SK-N-SH (cell line): ENCODE measurements at regions not wholly inside any gene's neighbourhood (a gene's known extent, or its start where the extent isn't known, plus 50 kb on each side); places are given as distances from the start of the nearest gene placed in this dataset.
A peak's percentile ranks its signal among the peaks of the same experiment; 100 is the strongest.

Experiments
- CTCF ChIA-PET: fragments of 300-600, 350-600 bp; formaldehyde crosslinking; extraction: SDS; loops from one replicate; lab custom pipeline; 2021; lab: Yijun Ruan, JAX
- POLR2A ChIA-PET: fragments of 350-600 bp; sonication (Branson Sonifier 250); formaldehyde crosslinking; extraction: SDS; loops from one replicate; lab custom pipeline; 2020; ENCODE audit warnings: antibody characterized with exemption, inconsistent platforms; lab: Yijun Ruan, JAX
- DNase-seq: peaks from one replicate; pipeline ENCODE4 v3.0.0; 2012
- H2AFZ ChIP-seq: fragments of 200-600 bp; sonication (generic); 2 replicates; pipeline ENCODE4 v1.8.1; 2016; ENCODE audit warnings: antibody characterized with exemption, mild to moderate bottlenecking, low read depth
- H3F3A ChIP-seq: fragments of 200-600 bp; sonication (generic); replicated peaks from 2 replicates; pipeline ENCODE3; 2016; ENCODE audit warnings: antibody characterized with exemption, mild to moderate bottlenecking; ENCODE audit not compliant: insufficient read depth
- H3K27ac ChIP-seq, 2 experiments: fragments of 200-500 bp in 1 of 2; fragments of 200-600 bp in 1 of 2; sonication (Bioruptor generic) in 1 of 2; sonication (generic), shearing (Covaris generic) in 1 of 2; 2 replicates each; pipeline versions ENCODE4 v1.5.1 to v1.6.1; 2014 to 2016; ENCODE audit warnings: low read depth in 2 of 2, inconsistent platforms in 1 of 2, low read length in 1 of 2, mild to moderate bottlenecking in 1 of 2, mixed read lengths in 1 of 2
- H3K27me3 ChIP-seq: fragments of 200-600 bp; sonication (generic), shearing (Covaris generic); 2 replicates; pipeline ENCODE4 v1.6.1; 2016; ENCODE audit warnings: mixed run types; ENCODE audit not compliant: insufficient read depth
- H3K36me3 ChIP-seq, 2 experiments: fragments of 200-500 bp in 1 of 2; fragments of 200-600 bp in 1 of 2; sonication (Bioruptor generic) in 1 of 2; sonication (generic) in 1 of 2; replicated peaks in 1 of 2; 2 replicates each; pipeline versions ENCODE3 to v1.5.1; 2014 to 2016; ENCODE audit warnings: low read length in 1 of 2, mild to moderate bottlenecking in 1 of 2; ENCODE audit not compliant: insufficient read depth in 2 of 2, control insufficient read depth in 1 of 2
- H3K4me1 ChIP-seq, 2 experiments: fragments of 200-500 bp in 1 of 2; fragments of 200-600 bp in 1 of 2; sonication (Bioruptor generic) in 1 of 2; sonication (generic), shearing (Covaris generic) in 1 of 2; 2 replicates each; pipeline versions ENCODE4 v1.5.1 to v1.6.1; 2014 to 2016; ENCODE audit warnings: low read depth in 1 of 2, low read length in 1 of 2, mixed run types in 1 of 2; ENCODE audit not compliant: insufficient read depth in 2 of 2, control insufficient read depth in 1 of 2
- H3K4me2 ChIP-seq: fragments of 200-600 bp; sonication (generic), shearing (Covaris generic); 2 replicates; pipeline ENCODE4 v1.6.1; 2017; ENCODE audit warnings: mixed run types
- H3K4me3 ChIP-seq, 2 experiments: fragments of 200-500 bp in 1 of 2; fragments of 200-600 bp in 1 of 2; sonication (Bioruptor generic) in 1 of 2; sonication (generic), shearing (Covaris generic) in 1 of 2; 2 replicates each; pipeline versions ENCODE4 v1.5.1 to v1.8.1; 2014 to 2016; ENCODE audit warnings: low read depth in 2 of 2, inconsistent platforms in 1 of 2, low read length in 1 of 2, mild to moderate bottlenecking in 1 of 2, mixed read lengths in 1 of 2, moderate library complexity in 1 of 2
- H3K79me2 ChIP-seq: fragments of 200-600 bp; sonication (generic); 2 replicates; pipeline ENCODE4 v1.8.1; 2017; ENCODE audit warnings: mild to moderate bottlenecking; ENCODE audit not compliant: insufficient read depth
- H3K9ac ChIP-seq: fragments of 200-600 bp; sonication (generic); 2 replicates; pipeline ENCODE4 v1.6.1; 2017; ENCODE audit warnings: mixed run types
- H3K9me2 ChIP-seq: fragments of 200-600 bp; sonication (generic); 2 replicates; pipeline ENCODE4 v1.6.1; 2017; ENCODE audit warnings: mixed run types
- H3K9me3 ChIP-seq: fragments of 200-600 bp; sonication (generic); 2 replicates; pipeline ENCODE4 v1.6.1; 2017; ENCODE audit warnings: mixed run types, mild to moderate bottlenecking, moderate library complexity
- H4K20me1 ChIP-seq: fragments of 200-600 bp; sonication (generic); 2 replicates; pipeline ENCODE4 v1.6.1; 2017; ENCODE audit warnings: mild to moderate bottlenecking, mixed run types; ENCODE audit not compliant: insufficient read depth
- CHD2 ChIP-seq: fragments of 150-350 bp; IDR thresholded peaks from 2 replicates; pipeline ENCODE4 v1.6.1; 2018; ENCODE audit warnings: low read length; ENCODE audit not compliant: partially characterized antibody
- EP300 ChIP-seq, 2 experiments: IDR thresholded peaks; 2 replicates each; pipeline versions ENCODE4 v1.4.0 to v1.6.1; 2012; ENCODE audit warnings: borderline replicate concordance in 1 of 2, low read depth in 1 of 2, low read length in 1 of 2
- FOSL2 ChIP-seq: IDR thresholded peaks from 2 replicates; pipeline ENCODE4 v1.4.0; 2012; ENCODE audit warnings: low read depth, mild to moderate bottlenecking, moderate library complexity, borderline replicate concordance
- GABPA ChIP-seq: IDR thresholded peaks from 2 replicates; pipeline ENCODE4 v1.4.0; 2012; ENCODE audit warnings: low read depth, mild to moderate bottlenecking
- GATA2 ChIP-seq: sonication (generic); formaldehyde crosslinking; IDR thresholded peaks from 2 replicates; pipeline ENCODE4 v1.5.0; 2020; ENCODE audit warnings: mild to moderate bottlenecking, missing genetic modification reagents
- JUND ChIP-seq: IDR thresholded peaks from 2 replicates; pipeline ENCODE4 v1.4.0; 2012
- MXI1 ChIP-seq: IDR thresholded peaks from 2 replicates; pipeline ENCODE4 v1.6.1; 2012; ENCODE audit warnings: mild to moderate bottlenecking, low read depth, low read length, improper control_type of control experiment
- NFIC ChIP-seq: IDR thresholded peaks from 2 replicates; pipeline ENCODE4 v1.4.0; 2012; ENCODE audit warnings: borderline replicate concordance
- NRF1 ChIP-seq: IDR thresholded peaks from 2 replicates; pipeline ENCODE4 v1.6.1; 2012; ENCODE audit warnings: low read depth, mild to moderate bottlenecking, low read length
- RCOR1 ChIP-seq: fragments of 150-350 bp; IDR thresholded peaks from 2 replicates; pipeline ENCODE4 v1.6.1; 2017; ENCODE audit warnings: antibody characterized with exemption, low read length
- RFX5 ChIP-seq: IDR thresholded peaks from 2 replicates; pipeline ENCODE4 v1.6.1; 2012; ENCODE audit warnings: mild to moderate bottlenecking, improper control_type of control experiment, low read length
- RXRA ChIP-seq: IDR thresholded peaks from 2 replicates; pipeline ENCODE4 v1.4.0; 2012; ENCODE audit warnings: low read depth, mild to moderate bottlenecking, borderline replicate concordance
- SMC3 ChIP-seq: IDR thresholded peaks from 2 replicates; pipeline ENCODE4 v1.6.1; 2012; ENCODE audit warnings: low read depth, low read length, improper control_type of control experiment
- TAF1 ChIP-seq: IDR thresholded peaks from 2 replicates; pipeline ENCODE4 v1.6.1; 2012; ENCODE audit warnings: low read depth, mild to moderate bottlenecking, low read length, moderate library complexity, borderline replicate concordance
- TCF12 ChIP-seq: IDR thresholded peaks from 2 replicates; pipeline ENCODE4 v1.4.0; 2012
- WGBS: methylation state at CpG from one replicate; pipeline ENCODE4 v1.1.6; 2017; ENCODE audit warnings: low lambda C conversion rate; 5-methylcytosine and 5-hydroxymethylcytosine counted together
- TF ChIP-seq, protein P1 (sequence below): IDR thresholded peaks from 2 replicates; pipeline ENCODE4 v1.4.0; 2012; ENCODE audit warnings: low read depth
- TF ChIP-seq, protein P2 (sequence below): fragments of 150-350 bp; IDR thresholded peaks from 2 replicates; pipeline ENCODE4 v1.6.1; 2016; ENCODE audit warnings: mild to moderate bottlenecking, low read depth, low read length
- TF ChIP-seq, protein P3 (sequence below): IDR thresholded peaks from 2 replicates; pipeline ENCODE4; 2012

DNA sequence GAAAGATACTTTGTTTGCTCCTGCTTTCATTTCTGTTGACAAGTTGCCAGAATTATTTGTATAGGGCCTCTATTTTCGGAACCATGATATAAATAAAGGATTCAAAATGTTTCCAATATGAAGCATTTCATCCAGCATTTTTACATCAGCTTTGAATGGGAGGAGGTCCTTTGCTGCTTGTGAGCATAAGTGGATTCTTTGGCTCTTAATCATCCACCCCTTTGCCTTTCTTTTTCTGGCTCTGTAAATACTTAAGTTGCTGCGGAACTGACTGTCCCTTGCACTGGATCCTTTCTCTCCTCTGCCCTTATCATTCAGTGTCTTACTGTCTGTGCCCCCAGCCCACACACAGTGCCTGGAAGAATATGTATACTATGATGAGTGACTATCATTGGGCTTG lies 357.3 kb upstream of the RGS6 start (continued):
- TF ChIP-seq RCOR1 = no peak
- TF ChIP-seq NFIC = 0 out of 2 replicates have a peak, but pooled peaks have one; percentile 35

DNA sequence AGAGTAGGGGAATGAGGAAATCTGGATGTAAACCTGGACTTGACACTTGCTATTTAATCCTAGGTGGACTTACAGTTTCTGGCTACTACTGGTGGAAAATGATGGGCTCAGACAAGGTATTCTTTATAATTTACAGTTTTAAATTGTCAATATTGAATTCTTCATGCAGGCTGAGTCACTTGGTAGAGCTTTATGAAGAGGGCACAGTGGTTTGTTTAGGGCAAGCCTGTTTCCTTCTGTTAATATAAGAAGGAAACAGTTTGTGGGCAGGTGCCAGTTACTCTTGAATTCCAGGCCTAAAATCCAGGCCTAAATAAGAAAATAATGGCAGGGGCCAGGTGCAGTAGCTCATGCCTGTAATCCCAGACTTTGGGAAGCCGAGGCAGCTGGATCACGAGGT lies 355.8 kb upstream of the RGS6 start:
- Histone ChIP-seq H3K4me3 (no peak overlapping the region), H4K20me1 (no peaks in the 10 kb centered on the region), H3K27me3 (no peaks in the 10 kb centered on the region), H3K9me2 (no peaks in the 10 kb centered on the region), H3K4me1 (peaks cover 22 to 31% of the 10 kb centered on the region in 2 experiments; a peak in 3 of 4 replicates), H3K9me3 (no peaks in the 10 kb centered on the region), H2AFZ (no peak overlapping the region), H3F3A (no peaks in the 10 kb centered on the region), H3K4me2 (no peak overlapping the region), H3K79me2 (peaks cover 14% of the 10 kb centered on the region; the same call in 1 of the 2 replicates), H3K36me3 (no peaks in the 10 kb centered on the region), H3K9ac (no peak overlapping the region), H3K27ac (peak overlapping the region in 1 of 2 experiments; percentile 71; a peak in 2 of 4 replicates)
- ChIA-PET CTCF (interaction anchor here (1.1 kb wide), 1 partner anchor 14 kb away, joined by 4 read pairs; no protein-coding TSS in a partner anchor), POLR2A (no interaction called here)
- WGBS = 96% methylated on average over 2 of the region's 2 CpGs
- DNase-seq = no peak
- TF ChIP-seq GABPA = no peak
- no peak for TF ChIP-seq TCF12
- TF ChIP-seq RXRA = no peak
- TF ChIP-seq, protein P1, sequence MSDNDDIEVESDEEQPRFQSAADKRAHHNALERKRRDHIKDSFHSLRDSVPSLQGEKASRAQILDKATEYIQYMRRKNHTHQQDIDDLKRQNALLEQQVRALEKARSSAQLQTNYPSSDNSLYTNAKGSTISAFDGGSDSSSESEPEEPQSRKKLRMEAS = no peak

DNA sequence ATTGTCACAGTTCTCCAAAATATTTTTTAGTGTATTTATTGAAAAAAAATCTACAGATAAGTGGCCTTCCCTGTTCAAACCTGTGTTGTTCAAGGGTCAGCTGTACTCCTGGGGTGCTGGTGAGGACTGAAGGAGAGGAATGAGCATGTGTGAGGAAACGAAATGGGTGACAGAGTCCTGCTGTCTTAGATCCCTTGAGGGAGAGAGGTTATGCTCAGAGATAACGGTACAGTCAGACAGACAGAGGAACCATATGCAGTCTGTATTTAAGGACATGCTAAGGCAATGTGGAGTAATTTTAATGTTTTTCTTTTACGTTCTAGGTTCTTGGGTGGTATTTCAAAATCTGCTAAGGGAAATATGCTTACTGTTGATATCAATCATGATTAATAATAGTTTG lies 352.9 kb upstream of the RGS6 start:
- WGBS = 79% methylated on average over 3 of the region's 3 CpGs
- no peak overlapping the region for H3K4me3 ChIP-seq
- TF ChIP-seq TCF12 (no peak), GATA2 (peak; percentile 22; the same call in 1 of the 2 replicates)
- TF ChIP-seq, all 33 proteins: peak for 1
- H3K27me3 ChIP-seq = no peaks in the 10 kb centered on the region
- no peaks in the 10 kb centered on the region for H3K36me3 ChIP-seq
- peak overlapping the region in 1 of 2 experiments; percentile 31; a peak in 2 of 4 replicates for H3K27ac ChIP-seq
- H3K4me1 ChIP-seq = peaks cover 42 to 56% of the 10 kb centered on the region in 2 experiments; a peak in 3 of 4 replicates
- peaks cover 20% of the 10 kb centered on the region for H3K79me2 ChIP-seq
- CTCF ChIA-PET = interaction anchor here (1.0 kb wide), 1 partner anchor 257 kb away, joined by 3 read pairs; no protein-coding TSS in a partner anchor
- POLR2A ChIA-PET = no interaction called here
- peaks cover 27% of the 10 kb centered on the region for H3F3A ChIP-seq
- H3K9ac ChIP-seq = no peak overlapping the region
- H3K4me2 ChIP-seq = no peak overlapping the region
- no peaks in the 10 kb centered on the region for H3K9me2 ChIP-seq
- no peak overlapping the region for H2AFZ ChIP-seq
- H4K20me1 ChIP-seq = no peaks in the 10 kb centered on the region
- DNase-seq = no peak
- H3K9me3 ChIP-seq = no peaks in the 10 kb centered on the region

DNA sequence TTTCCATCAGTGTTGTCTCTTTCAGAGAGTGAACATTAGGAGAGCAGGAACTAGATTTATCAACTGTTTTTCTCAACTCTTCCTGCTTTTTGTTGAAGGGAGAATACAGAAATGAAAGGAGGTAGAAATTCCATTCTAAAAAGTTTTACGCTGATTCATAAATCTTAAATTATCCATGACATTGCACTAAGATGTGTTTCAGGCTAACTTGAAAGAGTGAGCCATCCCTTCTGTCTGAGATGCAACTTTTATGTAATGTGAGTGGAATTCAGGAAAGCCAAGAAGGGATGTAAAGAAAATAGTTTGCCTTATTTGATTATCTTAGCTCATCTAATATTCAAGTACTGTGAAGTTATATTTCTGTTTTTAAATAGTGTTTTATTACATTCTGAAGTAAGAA lies 349.5 kb upstream of the RGS6 start:
- peak overlapping the region; percentile 13 for H3K4me2 ChIP-seq
- peaks cover 41% of the 10 kb centered on the region for H3K79me2 ChIP-seq
- H3K9me2 ChIP-seq = no peaks in the 10 kb centered on the region
- peaks cover 40 to 53% of the 10 kb centered on the region in 2 experiments for H3K4me1 ChIP-seq
- ChIA-PET CTCF (no interaction called here), POLR2A (no interaction called here)
- H3K27me3 ChIP-seq = no peaks in the 10 kb centered on the region
- H3K4me3 ChIP-seq = no peak overlapping the region
- peak overlapping the region; percentile 84 to 97 for H3K27ac ChIP-seq
- peaks cover 41% of the 10 kb centered on the region for H3F3A ChIP-seq
- no peak for DNase-seq
- peak overlapping the region; percentile 56; the same call in 1 of the 2 replicates for H3K9ac ChIP-seq
- 33% methylated on average over 1 of the region's 1 CpG for WGBS
- no peaks in the 10 kb centered on the region for H3K36me3 ChIP-seq
- H3K9me3 ChIP-seq = no peaks in the 10 kb centered on the region
- H4K20me1 ChIP-seq = no peaks in the 10 kb centered on the region
- no peak overlapping the region for H2AFZ ChIP-seq
- TF ChIP-seq TAF1 (no peak), MXI1 (no peak), CHD2 (no peak), GABPA (no peak), JUND (peak; percentile 75), RFX5 (no peak), NRF1 (no peak), RCOR1 (no peak), EP300 (IDR thresholded peaks at IDR 0.05; ENCODE audit: borderline replicate concordance in 1 of 2, low read depth in 1 of 2, low read length in 1 of 2) (peak in 1 of 2 experiments; percentile 72; a peak in 2 of 4 replicates), SMC3 (no peak), FOSL2 (peak; percentile 77), GATA2 (no peak)
- TF ChIP-seq, protein P2, sequence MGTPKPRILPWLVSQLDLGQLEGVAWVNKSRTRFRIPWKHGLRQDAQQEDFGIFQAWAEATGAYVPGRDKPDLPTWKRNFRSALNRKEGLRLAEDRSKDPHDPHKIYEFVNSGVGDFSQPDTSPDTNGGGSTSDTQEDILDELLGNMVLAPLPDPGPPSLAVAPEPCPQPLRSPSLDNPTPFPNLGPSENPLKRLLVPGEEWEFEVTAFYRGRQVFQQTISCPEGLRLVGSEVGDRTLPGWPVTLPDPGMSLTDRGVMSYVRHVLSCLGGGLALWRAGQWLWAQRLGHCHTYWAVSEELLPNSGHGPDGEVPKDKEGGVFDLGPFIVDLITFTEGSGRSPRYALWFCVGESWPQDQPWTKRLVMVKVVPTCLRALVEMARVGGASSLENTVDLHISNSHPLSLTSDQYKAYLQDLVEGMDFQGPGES = no peak
- TF ChIP-seq, protein P3, sequence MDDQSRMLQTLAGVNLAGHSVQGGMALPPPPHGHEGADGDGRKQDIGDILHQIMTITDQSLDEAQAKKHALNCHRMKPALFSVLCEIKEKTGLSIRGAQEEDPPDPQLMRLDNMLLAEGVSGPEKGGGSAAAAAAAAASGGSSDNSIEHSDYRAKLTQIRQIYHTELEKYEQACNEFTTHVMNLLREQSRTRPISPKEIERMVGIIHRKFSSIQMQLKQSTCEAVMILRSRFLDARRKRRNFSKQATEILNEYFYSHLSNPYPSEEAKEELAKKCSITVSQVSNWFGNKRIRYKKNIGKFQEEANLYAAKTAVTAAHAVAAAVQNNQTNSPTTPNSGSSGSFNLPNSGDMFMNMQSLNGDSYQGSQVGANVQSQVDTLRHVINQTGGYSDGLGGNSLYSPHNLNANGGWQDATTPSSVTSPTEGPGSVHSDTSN = peak; percentile 84
